MM.1S (cell line): ENCODE measurements at regions not wholly inside any gene's neighbourhood (a gene's known extent, or its start where the extent isn't known, plus 50 kb on each side); places are given as distances from the start of the nearest gene placed in this dataset.

Experiments
- CTCF ChIP-seq: fragments of 300-600 bp; sonication (generic); IDR thresholded peaks from 2 replicates; pipeline ENCODE4 v1.5.1; 2016; ENCODE audit warnings: antibody characterized with exemption, low read length, mixed read lengths
- EZH2 ChIP-seq: fragments of 300-600 bp; sonication (generic); optimal IDR thresholded peaks from 2 replicates; pipeline ENCODE3; 2017; ENCODE audit warnings: low read depth, mild to moderate bottlenecking, antibody characterized with exemption, low read length, mixed read lengths
- EZH2phosphoT487 ChIP-seq: fragments of 300-600 bp; sonication (generic); IDR thresholded peaks from 2 replicates; pipeline ENCODE4 v1.6.1; 2018; ENCODE audit warnings: antibody characterized with exemption, low read length

- TF ChIP-seq CTCF (no peak), EZH2phosphoT487 (no peak), EZH2 (no peak)
These were observed 194.7 kb downstream of the ASMT start for GRCh38 chrX:1809581-1809980.
